HepG2 (cell line): ENCODE measurements at regions not wholly inside any gene's neighbourhood (a gene's known extent, or its start where the extent isn't known, plus 50 kb on each side); places are given as distances from the start of the nearest gene placed in this dataset.

Experiments used
- CTCF ChIP-seq: sonication (generic); formaldehyde crosslinking; IDR thresholded peaks from 2 replicates; pipeline ENCODE4 v1.5.0; 2020; ENCODE audit warnings: mild to moderate bottlenecking, missing genetic modification reagents, moderate library complexity
- LBX2 ChIP-seq: sonication (generic); formaldehyde crosslinking; IDR thresholded peaks from 2 replicates; pipeline ENCODE4 v1.5.0; 2020; ENCODE audit warnings: missing genetic modification reagents, mild to moderate bottlenecking, borderline replicate concordance
- POLR2A ChIP-seq, 2 experiments: IDR thresholded peaks; 2 replicates each; pipeline ENCODE4 v1.6.1; 2011; ENCODE audit warnings: low read depth in 2 of 2, low read length in 2 of 2, mild to moderate bottlenecking in 1 of 2, moderate library complexity in 1 of 2; ENCODE audit not compliant: insufficient read depth in 1 of 2
- TAF1 ChIP-seq: sonication (generic); formaldehyde crosslinking; IDR thresholded peaks from 2 replicates; pipeline ENCODE4 v1.4.0; 2020; ENCODE audit warnings: missing genetic modification reagents
- ZBTB25 ChIP-seq: IDR thresholded peaks from 2 replicates; pipeline ENCODE4 v1.6.1; 2018; ENCODE audit warnings: missing genetic modification reagents
- TF ChIP-seq, protein P1 (sequence below): sonication (generic); formaldehyde crosslinking; IDR thresholded peaks from 2 replicates; pipeline ENCODE4 v1.9.0; 2021; ENCODE audit warnings: mild to moderate bottlenecking, missing genetic modification reagents

GRCh38 chr3:118675305-118675704, 359.3 kb downstream of the IGSF11 start:
- TF ChIP-seq ZBTB25, result no peak
- TF ChIP-seq, protein P1, sequence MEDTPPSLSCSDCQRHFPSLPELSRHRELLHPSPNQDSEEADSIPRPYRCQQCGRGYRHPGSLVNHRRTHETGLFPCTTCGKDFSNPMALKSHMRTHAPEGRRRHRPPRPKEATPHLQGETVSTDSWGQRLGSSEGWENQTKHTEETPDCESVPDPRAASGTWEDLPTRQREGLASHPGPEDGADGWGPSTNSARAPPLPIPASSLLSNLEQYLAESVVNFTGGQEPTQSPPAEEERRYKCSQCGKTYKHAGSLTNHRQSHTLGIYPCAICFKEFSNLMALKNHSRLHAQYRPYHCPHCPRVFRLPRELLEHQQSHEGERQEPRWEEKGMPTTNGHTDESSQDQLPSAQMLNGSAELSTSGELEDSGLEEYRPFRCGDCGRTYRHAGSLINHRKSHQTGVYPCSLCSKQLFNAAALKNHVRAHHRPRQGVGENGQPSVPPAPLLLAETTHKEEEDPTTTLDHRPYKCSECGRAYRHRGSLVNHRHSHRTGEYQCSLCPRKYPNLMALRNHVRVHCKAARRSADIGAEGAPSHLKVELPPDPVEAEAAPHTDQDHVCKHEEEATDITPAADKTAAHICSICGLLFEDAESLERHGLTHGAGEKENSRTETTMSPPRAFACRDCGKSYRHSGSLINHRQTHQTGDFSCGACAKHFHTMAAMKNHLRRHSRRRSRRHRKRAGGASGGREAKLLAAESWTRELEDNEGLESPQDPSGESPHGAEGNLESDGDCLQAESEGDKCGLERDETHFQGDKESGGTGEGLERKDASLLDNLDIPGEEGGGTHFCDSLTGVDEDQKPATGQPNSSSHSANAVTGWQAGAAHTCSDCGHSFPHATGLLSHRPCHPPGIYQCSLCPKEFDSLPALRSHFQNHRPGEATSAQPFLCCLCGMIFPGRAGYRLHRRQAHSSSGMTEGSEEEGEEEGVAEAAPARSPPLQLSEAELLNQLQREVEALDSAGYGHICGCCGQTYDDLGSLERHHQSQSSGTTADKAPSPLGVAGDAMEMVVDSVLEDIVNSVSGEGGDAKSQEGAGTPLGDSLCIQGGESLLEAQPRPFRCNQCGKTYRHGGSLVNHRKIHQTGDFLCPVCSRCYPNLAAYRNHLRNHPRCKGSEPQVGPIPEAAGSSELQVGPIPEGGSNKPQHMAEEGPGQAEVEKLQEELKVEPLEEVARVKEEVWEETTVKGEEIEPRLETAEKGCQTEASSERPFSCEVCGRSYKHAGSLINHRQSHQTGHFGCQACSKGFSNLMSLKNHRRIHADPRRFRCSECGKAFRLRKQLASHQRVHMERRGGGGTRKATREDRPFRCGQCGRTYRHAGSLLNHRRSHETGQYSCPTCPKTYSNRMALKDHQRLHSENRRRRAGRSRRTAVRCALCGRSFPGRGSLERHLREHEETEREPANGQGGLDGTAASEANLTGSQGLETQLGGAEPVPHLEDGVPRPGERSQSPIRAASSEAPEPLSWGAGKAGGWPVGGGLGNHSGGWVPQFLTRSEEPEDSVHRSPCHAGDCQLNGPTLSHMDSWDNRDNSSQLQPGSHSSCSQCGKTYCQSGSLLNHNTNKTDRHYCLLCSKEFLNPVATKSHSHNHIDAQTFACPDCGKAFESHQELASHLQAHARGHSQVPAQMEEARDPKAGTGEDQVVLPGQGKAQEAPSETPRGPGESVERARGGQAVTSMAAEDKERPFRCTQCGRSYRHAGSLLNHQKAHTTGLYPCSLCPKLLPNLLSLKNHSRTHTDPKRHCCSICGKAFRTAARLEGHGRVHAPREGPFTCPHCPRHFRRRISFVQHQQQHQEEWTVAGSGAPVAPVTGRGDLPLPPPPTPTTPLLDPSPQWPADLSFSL (CRISPR knock-in tag), result no peak
- no peak for TF ChIP-seq LBX2 (CRISPR knock-in tag)
- no peak for TF ChIP-seq CTCF (CRISPR knock-in tag)
- TF ChIP-seq TAF1 (CRISPR knock-in tag), result no peak
- TF ChIP-seq POLR2A (IDR thresholded peaks at IDR 0.05; ENCODE audit: insufficient read depth in 1 of 2, low read depth in 2 of 2, low read length in 2 of 2), result no peak
